ENCODE measurements at regions not wholly inside any gene's neighbourhood (a gene's known extent, or its start where the extent isn't known, plus 50 kb on each side); places are given as distances from the start of the nearest gene placed in this dataset.
"Not testable (repeated sequence)": the region's sequence is repeated elsewhere in the genome, so short reads cannot be mapped to it uniquely, and the experiment has no call there.

GRCh38 chr15:46961795-46962194 is 755.5 kb upstream of the SEMA6D start:
- DNase-seq = no peak
- Histone ChIP-seq H3K36me3 (no peaks in the 10 kb centered on the region), H3K4me3 (ENCODE audit: low read depth, low read length) (no peak overlapping the region), H3K9me3 (ENCODE audit: severe bottlenecking) (no peaks in the 10 kb centered on the region), H3K27me3 (ENCODE audit: insufficient read depth, low read depth, severe bottlenecking) (no peaks in the 10 kb centered on the region), H3K27ac (no peak overlapping the region)
- no peak for TF ChIP-seq CTCF (IDR thresholded peaks at IDR 0.05; ENCODE audit: low read depth, low read length)

GRCh38 chr15:46988055-46988454 is 729.2 kb upstream of the SEMA6D start:
- not testable (repeated sequence) for H3K9me3 ChIP-seq (ENCODE audit: severe bottlenecking); H3K4me3 ChIP-seq (ENCODE audit: low read depth, low read length); H3K36me3 ChIP-seq; H3K27ac ChIP-seq; DNase-seq; H3K27me3 ChIP-seq (ENCODE audit: insufficient read depth, low read depth, severe bottlenecking)

- Histone ChIP-seq H3K9me3 (ENCODE audit: severe bottlenecking) (no peaks in the 10 kb centered on the region), H3K27ac (peak overlapping the region; percentile 0; the same call in 1 of the 2 replicates), H3K4me3 (ENCODE audit: low read depth, low read length) (no peak overlapping the region), H3K36me3 (no peaks in the 10 kb centered on the region), H3K27me3 (ENCODE audit: insufficient read depth, low read depth, severe bottlenecking) (no peaks in the 10 kb centered on the region)
- no peak for TF ChIP-seq CTCF (IDR thresholded peaks at IDR 0.05; ENCODE audit: low read depth, low read length)
- DNase-seq = no peak
Measured at GRCh38 chr15:46996359-46996758, 720.9 kb upstream of the SEMA6D start.

DNA sequence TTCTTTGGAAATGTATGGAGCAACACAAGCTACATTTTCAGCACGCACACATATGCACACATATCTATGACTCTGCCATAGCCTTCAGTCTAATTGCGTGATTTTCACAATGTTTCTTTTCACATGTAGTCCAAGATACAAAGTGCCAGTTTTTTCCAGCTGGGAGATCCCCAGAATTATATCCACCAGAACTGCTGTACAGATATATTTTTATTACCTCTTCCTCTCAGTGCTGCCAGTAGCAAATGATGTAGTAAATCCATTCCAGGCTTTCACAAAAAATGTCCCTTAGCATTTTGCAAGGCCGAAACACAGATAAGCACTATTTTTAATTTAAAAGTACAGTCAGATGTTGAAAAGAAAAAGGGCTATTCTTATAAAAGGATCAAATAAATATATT is 719.8 kb upstream of the SEMA6D start:
- Histone ChIP-seq H3K36me3 (no peaks in the 10 kb centered on the region), H3K9me3 (ENCODE audit: severe bottlenecking) (no peaks in the 10 kb centered on the region), H3K4me3 (ENCODE audit: low read depth, low read length) (no peak overlapping the region), H3K27ac (no peak overlapping the region), H3K27me3 (ENCODE audit: insufficient read depth, low read depth, severe bottlenecking) (no peaks in the 10 kb centered on the region)
- DNase-seq = no peak
- TF ChIP-seq CTCF (IDR thresholded peaks at IDR 0.05; ENCODE audit: low read depth, low read length) = no peak

GRCh38 chr15:47003568-47003967 is 713.7 kb upstream of the SEMA6D start:
- no peaks in the 10 kb centered on the region for H3K9me3 ChIP-seq (ENCODE audit: severe bottlenecking)
- TF ChIP-seq CTCF (IDR thresholded peaks at IDR 0.05; ENCODE audit: low read depth, low read length) = no peak
- H3K4me3 ChIP-seq (ENCODE audit: low read depth, low read length) = no peak overlapping the region
- no peak overlapping the region for H3K27ac ChIP-seq
- H3K27me3 ChIP-seq (ENCODE audit: insufficient read depth, low read depth, severe bottlenecking) = no peaks in the 10 kb centered on the region
- no peaks in the 10 kb centered on the region for H3K36me3 ChIP-seq
- DNase-seq = no peak

GRCh38 chr15:47013446-47013845 is 703.9 kb upstream of the SEMA6D start:
- Histone ChIP-seq H3K36me3 (no peaks in the 10 kb centered on the region), H3K27ac (no peak overlapping the region), H3K4me3 (ENCODE audit: low read depth, low read length) (no peak overlapping the region), H3K27me3 (ENCODE audit: insufficient read depth, low read depth, severe bottlenecking) (no peaks in the 10 kb centered on the region), H3K9me3 (ENCODE audit: severe bottlenecking) (no peaks in the 10 kb centered on the region)
- DNase-seq = no peak
- TF ChIP-seq CTCF (IDR thresholded peaks at IDR 0.05; ENCODE audit: low read depth, low read length) = no peak

Data from WERI-Rb-1 (cell line).